HuH-7.5 (cell line): ENCODE measurements at regions not wholly inside any gene's neighbourhood (a gene's known extent, or its start where the extent isn't known, plus 50 kb on each side); places are given as distances from the start of the nearest gene placed in this dataset.
A peak's percentile ranks its signal among the peaks of the same experiment; 100 is the strongest.

Experiments
- DNase-seq: peaks from one replicate; pipeline ENCODE4 v3.0.0; 2011; ENCODE audit warnings: low spot score

DNA sequence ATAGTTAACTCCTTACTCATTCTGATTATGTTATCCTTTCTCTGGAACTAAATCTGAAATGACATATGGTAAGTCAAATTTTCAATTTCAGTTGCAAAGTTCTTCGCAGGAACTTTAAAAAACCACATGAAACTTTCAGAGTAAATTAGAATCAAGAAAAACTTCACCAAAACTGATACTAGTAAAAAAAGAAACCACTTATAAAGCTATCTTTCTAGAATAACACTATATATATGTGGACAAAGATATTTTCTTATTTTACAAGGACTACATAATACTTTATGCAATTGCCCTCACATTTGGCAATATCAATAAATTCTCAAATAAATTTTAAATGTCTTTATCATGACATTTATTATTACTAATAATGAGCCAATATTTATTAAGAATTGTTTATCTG, 1847.1 kb upstream of the NUDT12 start:
- DNase-seq: no peak

DNA sequence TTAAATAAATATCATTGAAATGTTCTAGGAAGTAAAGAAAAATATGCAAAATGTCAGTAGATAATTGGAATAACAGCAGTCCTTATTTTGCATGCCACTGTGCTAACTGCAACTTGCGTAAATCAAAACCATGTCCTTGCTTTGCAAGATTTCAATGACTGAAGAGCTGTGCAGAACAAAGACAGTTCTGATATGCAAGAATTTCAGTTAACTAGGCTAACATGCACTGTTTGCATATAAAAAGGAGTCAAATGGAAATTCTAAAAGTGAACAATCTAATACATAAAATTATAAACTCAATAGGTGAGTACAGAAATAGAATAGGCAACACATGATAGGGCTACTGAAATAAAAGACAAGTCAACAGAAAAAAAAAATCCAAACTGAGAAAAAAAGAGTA, 1844.6 kb upstream of the NUDT12 start:
- no peak for DNase-seq

DNA sequence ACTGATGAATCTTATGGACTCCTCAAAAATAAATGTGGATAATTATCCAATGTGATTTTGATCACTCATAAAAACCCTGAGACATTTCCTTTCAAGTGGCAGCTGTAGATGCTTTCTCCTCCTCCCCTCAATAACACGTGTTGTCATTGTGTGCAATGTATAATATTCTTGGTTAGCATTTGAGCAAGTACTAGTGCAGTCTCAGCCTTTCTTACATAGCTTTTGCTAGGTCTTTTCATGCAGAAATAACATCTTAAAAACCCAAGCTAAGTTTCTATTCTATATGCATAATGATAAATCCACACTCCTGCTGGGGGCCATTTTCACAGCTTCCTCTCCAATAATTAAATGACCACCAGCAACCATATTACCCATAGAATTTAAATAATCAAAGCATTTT, 1835.2 kb upstream of the NUDT12 start:
- DNase-seq: no peak

DNA sequence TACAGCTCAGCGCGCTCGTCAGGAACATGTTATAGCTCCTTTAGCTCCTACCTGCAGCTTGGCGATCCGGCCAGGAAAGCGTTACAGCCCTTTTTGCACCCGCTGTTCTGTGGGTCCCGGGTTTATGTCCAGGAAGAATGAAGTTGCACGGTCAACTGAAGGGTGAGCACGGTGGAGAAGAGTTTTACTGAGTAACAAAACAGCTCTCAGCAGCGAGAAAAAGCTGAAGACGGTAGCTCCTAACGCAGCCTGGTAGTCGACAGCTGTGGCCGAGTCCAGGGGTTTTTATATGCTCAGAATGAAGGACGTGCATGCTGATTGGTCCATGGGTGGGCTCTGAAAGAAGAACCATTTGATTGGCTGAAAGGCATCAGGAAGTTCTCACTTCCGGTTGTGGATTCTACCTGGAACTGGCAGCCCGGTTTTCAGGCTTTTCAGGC, 1830.1 kb upstream of the NUDT12 start:
- peak; percentile 30 for DNase-seq

DNA sequence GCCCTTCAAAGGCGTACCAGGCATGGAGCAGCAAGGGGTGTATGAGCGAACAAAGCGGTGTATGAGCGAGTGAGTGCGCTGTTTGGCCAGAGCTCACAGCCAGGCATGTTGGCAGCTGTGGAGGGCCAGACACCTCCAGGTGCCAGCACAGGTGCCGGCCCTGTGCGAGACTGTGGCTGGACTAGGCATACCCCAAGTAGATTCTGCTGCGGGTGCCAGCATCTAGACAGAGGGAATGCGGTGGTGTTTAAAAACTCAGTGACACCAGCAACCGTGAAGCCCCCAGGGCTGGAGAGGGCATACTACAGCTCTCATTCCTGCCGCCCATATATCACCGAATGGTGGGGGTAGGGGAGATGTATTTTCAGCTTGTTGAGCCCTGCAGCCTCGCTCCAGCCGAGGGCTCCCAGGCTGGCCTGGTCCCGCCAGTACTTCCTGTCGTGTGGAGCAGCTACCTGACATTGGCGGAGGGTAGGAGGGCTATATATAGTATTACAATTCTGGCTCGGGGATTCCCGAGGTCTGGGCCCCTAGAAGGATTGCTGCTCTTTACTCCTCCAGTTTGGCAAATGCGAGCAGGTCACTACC, 1829.6 kb upstream of the NUDT12 start:
- DNase-seq: peak; percentile 4

DNA sequence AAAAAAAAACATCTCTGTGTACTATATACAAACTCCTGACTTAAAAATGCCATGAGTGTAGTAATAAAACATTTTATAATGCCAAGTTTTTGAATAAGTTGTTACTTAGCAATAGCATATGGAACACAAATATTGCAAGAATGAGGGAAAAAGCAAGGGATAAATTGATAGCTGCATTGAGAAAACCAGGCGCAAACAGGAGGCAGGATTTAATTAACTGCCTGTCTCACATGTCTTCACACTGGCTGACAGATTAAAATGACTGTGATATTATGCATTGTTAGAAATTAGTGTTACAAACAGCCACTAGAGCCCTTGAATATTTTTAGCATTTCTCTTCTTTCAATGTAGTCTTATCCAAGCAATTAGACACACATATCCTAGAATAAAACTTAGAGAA, 1817.5 kb upstream of the NUDT12 start:
- DNase-seq: no peak

DNA sequence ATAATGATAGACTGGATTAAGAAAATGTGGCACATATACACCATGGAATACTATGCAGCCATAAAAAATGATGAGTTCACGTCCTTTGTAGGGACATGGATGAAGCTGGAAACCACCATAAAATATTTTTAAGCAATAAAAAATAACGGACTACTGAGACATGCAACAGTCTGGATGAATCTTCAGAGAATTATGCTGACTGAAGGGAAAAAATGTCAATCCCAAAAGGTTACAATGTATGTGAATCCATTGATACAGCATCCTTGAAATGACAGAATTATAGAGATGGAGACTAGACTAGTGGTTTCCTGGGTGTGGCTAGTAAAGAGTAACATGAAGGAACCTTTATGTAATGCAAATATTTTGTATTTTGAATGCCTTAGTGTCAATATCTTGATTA, 1808.6 kb upstream of the NUDT12 start:
- no peak for DNase-seq

DNA sequence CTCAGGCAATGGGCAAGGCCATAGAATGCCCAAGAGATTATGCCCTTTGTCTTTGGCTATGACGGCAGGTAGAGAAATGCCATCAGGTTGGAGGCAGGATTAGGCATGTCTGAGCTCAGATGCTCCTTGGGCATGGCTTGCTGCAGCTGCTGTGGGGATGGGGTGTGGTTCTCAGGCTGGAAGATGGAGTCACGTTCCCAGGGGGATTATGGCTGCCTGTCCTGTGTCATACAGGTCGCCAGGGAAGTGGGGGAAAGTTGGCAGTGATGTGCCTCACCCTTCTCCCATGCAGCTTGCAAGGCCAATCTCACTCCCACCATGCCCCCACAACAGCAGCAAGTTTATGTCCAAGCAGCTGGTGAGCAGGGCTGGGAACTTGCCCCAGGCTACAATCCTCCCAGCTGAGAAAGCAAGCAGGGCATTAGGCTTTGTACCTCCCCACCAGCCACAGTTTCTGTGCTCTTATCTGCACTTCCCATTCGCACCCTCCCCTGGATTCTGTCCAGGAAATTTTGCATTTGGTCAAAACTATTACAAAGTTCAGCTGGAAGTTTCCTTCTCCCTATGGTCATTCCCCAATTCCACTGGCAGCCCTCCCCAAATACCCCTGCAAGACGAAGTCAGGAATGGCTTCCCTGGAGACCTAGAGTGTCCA, 1788.0 kb upstream of the NUDT12 start:
- no peak for DNase-seq

DNA sequence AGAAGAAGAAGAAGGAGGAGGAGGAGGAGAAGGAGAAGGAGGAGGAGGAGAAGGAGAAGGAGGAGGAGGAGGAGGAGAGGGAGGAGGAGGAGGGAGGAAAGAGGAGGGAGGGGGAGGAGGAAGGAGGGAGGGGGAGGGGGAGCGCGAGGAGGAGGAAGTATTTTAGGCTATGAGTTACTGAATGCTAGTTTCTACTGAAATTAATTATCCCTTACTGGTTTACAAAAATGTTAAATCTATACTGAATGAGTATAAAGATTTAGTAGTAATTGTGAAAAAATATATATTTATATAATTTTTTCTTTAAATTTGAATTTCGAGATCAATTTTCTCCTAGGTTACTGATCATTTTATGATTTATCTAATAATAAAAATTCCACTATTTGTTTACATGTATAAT, 1769.0 kb upstream of the NUDT12 start:
- no peak for DNase-seq

DNA sequence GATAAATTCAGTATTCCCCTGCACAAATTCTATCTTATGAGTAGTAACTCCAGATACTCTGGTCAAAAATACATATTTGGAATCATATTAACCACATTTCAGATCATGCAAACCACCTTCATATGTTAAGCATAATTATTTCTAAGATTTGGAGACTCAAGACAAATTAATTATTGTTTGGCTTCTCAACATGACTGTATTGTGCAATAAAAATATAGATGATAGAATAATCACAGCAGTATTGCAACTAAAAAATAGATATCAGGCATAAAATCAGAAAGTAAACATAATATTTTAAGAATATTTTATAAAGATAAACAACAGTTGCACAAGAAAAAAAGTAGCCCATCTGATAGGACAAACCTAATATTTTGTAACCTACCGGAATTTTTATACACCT, 1767.6 kb upstream of the NUDT12 start:
- DNase-seq: no peak

DNA sequence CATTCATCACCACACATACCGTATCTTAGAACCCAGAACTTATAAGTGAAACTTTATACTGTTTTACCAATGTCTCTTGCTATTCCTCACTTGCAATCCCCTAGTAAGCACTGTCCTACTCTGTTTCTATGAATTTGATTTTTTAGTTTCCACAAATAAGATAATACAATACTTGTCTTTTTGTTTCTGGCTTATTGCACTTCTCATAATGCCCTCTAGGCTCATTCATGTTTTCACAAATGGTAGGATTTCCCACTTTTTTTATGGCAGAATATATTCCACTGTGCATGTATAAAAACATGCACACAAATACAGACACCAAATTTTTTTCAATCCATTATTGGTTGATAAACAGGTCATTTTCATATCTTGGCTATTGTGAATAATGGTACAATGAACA, 1742.3 kb upstream of the NUDT12 start:
- DNase-seq: no peak

DNA sequence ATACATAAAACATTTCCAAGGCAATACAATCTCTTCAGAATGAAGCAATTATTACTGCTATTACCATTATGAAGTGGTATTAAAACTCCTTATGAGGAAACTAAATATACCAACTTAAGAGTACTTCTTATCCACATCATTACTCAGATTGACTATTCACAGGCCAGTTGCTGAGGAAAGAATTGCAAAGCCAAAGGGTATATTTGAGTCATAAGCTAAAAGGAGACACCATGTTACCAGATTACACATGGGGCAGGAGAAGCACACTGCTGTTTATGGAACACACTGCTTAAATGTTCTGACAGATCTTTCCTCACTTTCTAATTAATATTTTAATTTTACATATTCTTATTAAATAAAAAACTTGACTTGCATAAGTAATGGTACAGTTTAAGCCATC, 1726.4 kb upstream of the NUDT12 start:
- no peak for DNase-seq

DNA sequence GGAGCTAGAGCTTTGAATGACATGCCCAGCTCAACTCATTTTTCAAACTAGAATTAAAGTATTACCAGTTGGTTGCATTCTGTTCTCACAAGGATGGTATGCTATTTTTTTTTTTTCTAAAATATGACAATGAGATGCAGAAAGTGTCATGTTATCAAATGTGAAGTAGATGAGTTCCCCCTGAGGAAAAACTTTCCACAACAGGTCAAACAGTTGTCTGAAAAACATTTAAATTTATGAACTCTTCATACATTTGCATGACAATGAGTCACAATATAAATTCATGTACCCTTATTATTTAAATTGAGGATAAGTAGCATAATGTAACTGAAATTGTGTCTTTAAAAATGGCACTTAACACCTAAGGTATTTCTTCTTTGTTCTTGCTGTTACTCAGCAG, 1720.5 kb upstream of the NUDT12 start:
- no peak for DNase-seq

DNA sequence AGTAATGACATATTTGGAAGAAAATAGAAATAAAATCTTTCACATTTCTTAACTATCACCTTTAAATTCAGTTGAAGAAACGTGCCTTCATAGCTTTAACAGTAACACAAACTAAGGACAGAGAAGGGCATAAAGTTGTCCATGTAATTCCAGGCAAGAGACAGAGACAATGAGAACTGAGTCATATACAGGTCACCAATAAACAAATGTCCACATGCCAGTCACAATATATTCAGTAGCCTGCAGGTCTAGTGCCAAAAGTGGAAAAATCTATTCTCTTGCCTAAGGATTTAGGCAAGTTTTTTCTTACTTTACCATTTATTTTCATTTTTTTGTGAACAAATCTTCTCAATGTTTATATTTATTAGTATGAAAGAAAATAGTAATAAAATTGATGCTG, 1711.5 kb upstream of the NUDT12 start:
- no peak for DNase-seq

DNA sequence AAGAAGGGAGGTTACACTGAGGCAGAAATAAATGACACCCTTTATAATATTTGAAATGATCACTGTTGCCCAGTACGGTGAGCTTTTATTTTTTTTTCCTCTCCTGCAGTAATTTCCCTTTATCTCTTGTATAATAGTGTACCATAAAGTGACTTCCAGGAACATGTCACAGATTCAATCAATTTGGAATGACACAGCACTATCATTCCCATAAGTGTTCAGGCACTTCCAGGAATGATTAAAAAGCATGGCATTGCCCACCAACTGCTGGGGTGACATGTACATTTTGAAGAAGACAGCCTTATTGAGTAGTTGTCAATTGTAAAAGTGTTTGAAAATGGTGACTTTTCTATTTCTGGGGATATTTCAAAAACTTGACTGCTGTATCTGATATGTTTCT, 1700.9 kb upstream of the NUDT12 start:
- no peak for DNase-seq

DNA sequence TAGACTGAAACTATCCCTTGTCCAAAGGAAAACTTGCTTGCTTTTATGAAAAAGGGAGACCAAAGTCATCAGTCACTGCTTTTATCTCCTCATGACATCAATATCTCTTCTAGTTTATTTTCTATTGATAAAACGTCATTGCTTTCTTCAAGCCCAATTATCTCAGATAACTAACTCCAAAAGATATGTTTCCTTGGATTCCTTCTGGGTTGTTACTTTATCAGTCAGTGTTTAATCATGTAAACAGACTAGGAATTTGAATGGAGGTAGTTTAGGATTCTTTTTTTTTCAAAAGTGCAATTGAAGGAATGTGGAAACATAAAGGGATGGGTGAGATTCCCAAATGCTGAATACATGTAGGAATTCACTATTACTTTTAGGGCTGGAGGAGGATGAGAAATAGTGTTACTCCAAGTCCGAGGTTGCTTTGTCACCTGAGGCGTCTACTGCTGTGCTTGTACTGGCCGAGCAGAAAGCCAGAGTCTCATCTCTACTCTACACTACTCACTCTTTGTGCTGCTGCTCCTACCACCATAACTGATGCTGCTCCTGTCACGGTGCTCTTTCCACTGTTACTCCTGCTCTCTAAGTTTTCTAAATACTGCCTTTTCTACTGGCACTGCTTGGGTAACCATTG, 1697.1 kb upstream of the NUDT12 start:
- no peak for DNase-seq

DNA sequence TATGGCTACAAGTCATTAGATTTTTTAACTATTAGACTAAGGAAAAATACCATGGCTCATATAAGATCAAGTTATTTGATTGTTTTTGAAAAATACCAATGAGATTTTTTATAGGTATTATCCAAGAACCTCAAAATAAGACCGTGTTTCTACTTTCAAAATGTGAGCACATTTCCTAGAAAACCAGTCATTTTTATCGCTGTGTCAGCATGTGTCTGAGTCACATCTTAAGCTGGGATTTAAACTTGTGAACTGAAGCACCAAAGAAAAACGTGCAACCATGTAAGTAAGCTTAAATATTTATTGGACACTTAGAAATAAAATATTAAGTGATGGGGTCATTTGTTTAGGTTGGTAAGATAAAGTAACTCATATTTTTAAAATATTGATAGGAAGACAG, 1676.0 kb upstream of the NUDT12 start:
- no peak for DNase-seq

DNA sequence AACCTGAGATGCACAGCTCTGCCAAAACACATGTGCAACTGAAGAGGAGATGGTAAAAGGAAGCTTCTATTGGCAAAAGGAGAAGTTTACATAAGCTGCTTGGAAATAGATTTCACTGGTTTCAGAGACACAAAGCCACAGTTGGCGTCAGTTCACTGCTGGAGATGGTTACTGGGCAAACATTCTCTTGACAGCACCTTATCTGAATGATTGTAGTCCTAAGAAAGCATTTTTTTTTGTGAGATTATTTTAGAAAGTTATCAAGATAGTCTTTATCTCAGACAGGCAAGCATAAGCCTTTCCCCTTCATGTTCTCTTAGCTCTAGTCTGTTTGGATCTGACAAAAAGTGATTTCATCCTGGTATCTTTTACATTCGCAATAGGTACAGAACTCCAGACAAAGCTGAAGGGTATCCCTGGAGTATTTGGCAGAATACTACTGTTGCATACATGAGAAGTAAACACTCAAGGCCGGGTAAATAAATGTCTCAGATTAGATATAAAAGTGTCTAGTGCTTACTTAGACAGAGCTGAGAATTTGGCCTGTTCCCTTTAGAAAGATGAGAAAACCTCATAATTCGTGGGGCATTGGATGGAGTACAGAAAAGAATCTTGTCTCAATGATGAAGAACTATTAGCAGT, 1668.0 kb upstream of the NUDT12 start:
- DNase-seq: no peak

DNA sequence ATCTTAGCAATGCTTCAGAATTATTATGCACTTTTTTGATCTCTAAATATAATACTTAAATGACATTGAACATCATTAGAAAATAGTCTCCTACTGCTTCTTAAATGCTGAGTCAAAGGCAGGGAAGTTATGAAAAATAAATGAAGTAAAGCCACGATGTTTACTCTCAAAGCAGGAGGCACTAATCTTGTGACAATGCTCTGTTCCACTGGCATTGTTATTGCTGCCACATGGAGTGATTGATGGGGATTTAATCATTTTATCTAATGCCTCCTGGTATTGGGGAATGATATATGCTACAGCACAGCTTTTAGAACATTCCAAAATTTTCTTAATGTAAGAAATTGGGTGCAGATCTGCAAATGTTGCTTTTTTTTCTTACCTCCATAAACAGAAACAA, 1655.4 kb upstream of the NUDT12 start:
- DNase-seq: no peak

DNA sequence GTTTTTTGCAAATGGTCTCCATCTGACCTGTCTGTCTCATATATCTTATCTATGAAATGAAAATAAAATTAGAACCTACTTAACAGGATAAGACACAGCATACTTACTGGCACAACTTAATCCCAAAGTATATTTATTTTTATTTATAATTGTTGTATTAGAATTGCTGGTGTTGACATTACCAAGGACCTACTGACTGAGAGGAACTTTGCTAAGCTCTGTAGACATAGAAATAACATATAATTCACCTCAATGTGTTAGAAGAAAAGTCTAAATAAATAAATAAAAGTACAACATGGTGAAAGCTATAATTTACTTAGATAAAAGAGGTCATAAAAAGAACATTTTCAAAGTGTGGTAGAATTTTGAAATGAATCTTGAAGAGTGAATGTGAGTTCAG, 1650.5 kb upstream of the NUDT12 start:
- DNase-seq: no peak

DNA sequence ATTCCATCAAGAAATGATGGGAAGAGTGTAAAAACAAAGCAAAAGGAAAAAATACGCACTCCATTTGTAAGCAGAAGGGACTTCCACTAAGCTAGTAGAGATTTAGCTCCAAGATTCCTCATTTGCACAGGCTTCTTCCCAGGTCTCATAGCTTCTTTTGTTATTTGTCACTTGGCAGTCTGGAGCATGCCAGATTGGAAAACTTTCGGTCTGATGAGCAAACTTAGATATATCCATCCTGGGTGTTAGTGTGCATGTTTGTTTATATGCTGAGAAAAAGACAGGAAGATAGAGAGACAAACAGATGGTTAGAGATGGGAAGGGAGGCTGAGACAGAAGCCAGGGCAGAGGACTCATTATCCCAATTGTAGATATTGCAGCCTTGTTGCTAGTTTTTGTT, 1644.5 kb upstream of the NUDT12 start:
- no peak for DNase-seq

DNA sequence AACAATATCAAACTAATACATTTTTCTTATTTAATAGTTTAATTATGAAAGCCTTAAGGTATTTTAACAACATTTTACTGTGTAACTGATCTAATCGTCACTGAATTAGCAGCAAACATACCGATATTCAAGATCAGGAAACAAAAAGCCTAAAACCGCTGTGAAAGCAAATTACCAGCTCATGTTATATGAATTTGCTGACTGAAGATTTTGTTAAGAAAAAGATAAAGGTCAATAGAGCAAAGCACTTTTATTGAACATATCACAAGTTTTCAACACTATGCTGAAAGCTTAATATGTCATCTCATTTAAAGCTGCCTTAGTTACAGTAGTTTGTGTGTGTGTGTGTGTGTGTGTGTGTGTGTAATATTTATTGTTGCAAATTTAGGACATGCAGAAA, 1634.9 kb upstream of the NUDT12 start:
- no peak for DNase-seq

DNA sequence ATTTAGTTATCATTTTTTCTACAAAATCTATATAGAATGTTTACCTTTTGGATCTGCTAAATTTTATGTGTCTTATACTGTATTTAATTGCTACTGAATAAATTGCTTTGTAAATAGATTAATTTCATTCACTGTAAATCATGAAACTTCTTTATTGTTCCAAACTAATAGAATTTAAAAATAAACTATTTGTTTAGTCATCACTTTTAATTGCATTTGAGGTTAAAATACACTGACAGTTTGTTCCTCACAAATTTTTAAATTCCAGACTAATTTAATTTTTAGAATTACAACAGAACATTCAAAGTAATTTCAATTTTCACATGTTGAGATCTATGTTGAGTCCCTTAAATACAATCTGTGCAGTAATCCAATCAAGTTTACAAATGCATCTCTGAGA, 1633.2 kb upstream of the NUDT12 start:
- no peak for DNase-seq
